Nephron progenitor cell (in vitro differentiated cells): ENCODE measurements at regions not wholly inside any gene's neighbourhood (a gene's known extent, or its start where the extent isn't known, plus 50 kb on each side); places are given as distances from the start of the nearest gene placed in this dataset.

ENCODE experiments used
- DNase-seq: peaks from one replicate; pipeline ENCODE4 v3.0.0; 2021
- H3K27ac Mint-ChIP-seq: 2 replicates; pipeline ENCODE4 v1.8.0; 2021; ENCODE audit warnings: mild to moderate bottlenecking, moderate library complexity, mixed read lengths
- H3K27me3 Mint-ChIP-seq: 2 replicates; pipeline ENCODE4 v1.8.0; 2021; ENCODE audit warnings: mild to moderate bottlenecking, low read depth, mixed read lengths; ENCODE audit not compliant: poor library complexity
- H3K36me3 Mint-ChIP-seq: 2 replicates; pipeline ENCODE4 v1.8.0; 2021; ENCODE audit warnings: low read depth, mixed read lengths
- H3K4me1 Mint-ChIP-seq: 2 replicates; pipeline ENCODE4 v1.8.0; 2021; ENCODE audit warnings: mixed read lengths
- H3K4me3 Mint-ChIP-seq: 2 replicates; pipeline ENCODE4 v1.8.0; 2021; ENCODE audit warnings: mild to moderate bottlenecking, moderate library complexity, mixed read lengths
- H3K9me3 Mint-ChIP-seq: 2 replicates; pipeline ENCODE4 v1.8.0; 2021; ENCODE audit warnings: mild to moderate bottlenecking, moderate library complexity, mixed read lengths
- TF ChIP-seq, protein P1 (sequence below): fragments of 200-600 bp; sonication (generic); IDR thresholded peaks from 2 replicates; pipeline ENCODE4 v1.5.0; 2021; ENCODE audit warnings: antibody characterized with exemption

DNA sequence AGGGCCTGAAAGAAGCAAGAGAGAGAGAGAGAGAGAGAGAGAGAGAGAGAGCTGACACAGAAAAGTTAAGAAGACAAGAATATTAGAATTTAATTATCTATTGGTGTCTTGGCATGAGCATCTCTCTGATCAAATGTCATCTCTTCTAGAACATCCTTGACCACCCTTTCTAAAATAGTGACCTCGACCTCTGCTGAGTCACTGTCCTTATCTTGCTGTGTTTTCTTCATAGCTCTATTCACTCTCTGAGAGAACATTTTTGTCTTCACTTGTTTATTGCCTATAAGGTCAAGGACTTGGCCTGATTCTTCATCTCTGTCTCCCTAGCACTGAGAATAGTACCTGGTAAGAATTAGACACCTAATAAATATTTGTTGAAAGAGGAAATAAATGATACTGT, 383.8 kb upstream of the RPS23 start:
- Mint-ChIP-seq H3K27me3 (no peaks in the 10 kb centered on the region), H3K4me3 (no peak overlapping the region), H3K9me3 (no peaks in the 10 kb centered on the region), H3K27ac (no peak overlapping the region), H3K36me3 (no peaks in the 10 kb centered on the region), H3K4me1 (no peaks in the 10 kb centered on the region)
- TF ChIP-seq, protein P1, sequence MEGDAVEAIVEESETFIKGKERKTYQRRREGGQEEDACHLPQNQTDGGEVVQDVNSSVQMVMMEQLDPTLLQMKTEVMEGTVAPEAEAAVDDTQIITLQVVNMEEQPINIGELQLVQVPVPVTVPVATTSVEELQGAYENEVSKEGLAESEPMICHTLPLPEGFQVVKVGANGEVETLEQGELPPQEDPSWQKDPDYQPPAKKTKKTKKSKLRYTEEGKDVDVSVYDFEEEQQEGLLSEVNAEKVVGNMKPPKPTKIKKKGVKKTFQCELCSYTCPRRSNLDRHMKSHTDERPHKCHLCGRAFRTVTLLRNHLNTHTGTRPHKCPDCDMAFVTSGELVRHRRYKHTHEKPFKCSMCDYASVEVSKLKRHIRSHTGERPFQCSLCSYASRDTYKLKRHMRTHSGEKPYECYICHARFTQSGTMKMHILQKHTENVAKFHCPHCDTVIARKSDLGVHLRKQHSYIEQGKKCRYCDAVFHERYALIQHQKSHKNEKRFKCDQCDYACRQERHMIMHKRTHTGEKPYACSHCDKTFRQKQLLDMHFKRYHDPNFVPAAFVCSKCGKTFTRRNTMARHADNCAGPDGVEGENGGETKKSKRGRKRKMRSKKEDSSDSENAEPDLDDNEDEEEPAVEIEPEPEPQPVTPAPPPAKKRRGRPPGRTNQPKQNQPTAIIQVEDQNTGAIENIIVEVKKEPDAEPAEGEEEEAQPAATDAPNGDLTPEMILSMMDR, result no peak
- DNase-seq, result no peak

DNA sequence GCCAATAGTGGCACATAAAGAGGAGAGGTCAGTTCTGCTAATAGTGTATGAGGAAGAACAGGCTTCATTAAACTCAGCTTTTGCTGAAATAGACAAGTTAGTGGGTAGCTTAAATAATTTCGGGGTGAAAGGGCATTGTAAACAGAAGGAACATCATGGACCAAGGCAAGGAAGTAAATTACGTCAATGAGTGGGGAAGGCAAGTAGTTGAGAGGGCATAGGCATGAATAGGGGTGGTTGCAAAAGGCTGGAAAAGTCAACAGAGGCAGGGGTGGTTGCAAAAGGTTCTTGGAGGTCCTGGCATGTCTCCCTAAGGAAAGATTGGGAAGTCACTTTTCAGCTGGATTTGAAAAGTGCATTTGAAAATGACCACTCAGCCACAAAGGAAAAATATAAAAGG, 383.3 kb upstream of the RPS23 start:
- no peaks in the 10 kb centered on the region for H3K36me3 Mint-ChIP-seq
- DNase-seq, result no peak
- no peaks in the 10 kb centered on the region for H3K4me1 Mint-ChIP-seq
- no peaks in the 10 kb centered on the region for H3K27me3 Mint-ChIP-seq
- H3K9me3 Mint-ChIP-seq, result no peaks in the 10 kb centered on the region
- TF ChIP-seq, protein P1, result no peak
- no peak overlapping the region for H3K4me3 Mint-ChIP-seq
- H3K27ac Mint-ChIP-seq, result no peak overlapping the region

DNA sequence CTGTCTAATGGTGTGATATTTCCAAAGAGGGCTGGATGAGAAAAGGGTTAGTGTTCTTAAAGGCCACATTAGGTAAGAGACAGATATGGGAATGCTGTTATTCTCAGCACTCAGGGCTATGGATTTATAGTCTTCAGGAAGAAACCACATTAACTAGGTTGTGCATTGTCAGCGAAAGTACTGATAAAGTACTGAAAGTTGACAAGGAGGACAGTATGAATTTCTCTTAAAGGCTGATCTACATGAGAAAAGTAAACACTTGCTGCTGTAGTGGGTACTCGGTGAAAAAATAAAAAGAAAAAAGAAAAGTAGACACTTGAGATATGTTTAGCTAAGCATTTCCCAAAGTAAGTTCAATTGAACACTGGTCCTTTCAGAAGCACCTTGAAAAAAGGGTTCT, 381.0 kb upstream of the RPS23 start:
- no peak overlapping the region for H3K27ac Mint-ChIP-seq
- no peaks in the 10 kb centered on the region for H3K9me3 Mint-ChIP-seq
- no peaks in the 10 kb centered on the region for H3K36me3 Mint-ChIP-seq
- TF ChIP-seq, protein P1, result no peak
- no peak for DNase-seq
- H3K4me1 Mint-ChIP-seq, result peaks cover 8% of the 10 kb centered on the region
- H3K4me3 Mint-ChIP-seq, result no peak overlapping the region
- H3K27me3 Mint-ChIP-seq, result no peaks in the 10 kb centered on the region

DNA sequence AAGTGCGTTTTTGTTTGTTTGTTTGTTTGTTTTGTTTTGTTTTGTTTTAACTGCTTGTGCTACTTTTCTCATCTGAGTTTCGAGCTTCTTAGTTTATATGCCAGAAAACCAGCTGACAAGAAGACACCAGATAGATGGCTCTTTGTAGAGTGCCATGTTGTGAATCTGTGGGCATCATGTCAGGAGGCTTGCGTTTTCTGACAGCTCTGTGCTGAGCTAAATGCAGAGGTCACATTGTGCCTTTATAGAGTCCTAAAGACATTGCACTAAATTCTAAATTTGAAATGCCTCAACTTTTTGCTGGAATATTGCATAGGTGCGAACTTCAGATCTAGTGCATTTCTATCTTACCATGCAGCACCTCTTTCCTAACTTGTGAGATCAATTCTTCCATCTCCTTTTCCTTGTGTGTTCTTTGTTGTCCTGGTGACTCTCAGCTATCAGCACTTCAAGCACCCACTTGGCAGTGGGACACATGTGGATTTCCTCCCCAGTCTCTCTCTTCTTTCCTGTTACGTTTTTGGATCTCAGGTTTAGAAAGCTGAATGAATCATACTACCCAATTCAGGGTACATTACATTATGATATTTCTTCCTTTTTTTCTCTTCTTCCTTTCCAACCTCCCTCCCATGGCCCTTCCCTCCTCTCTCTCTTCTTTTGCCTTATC, 379.0 kb upstream of the RPS23 start:
- peaks cover 8% of the 10 kb centered on the region for H3K4me1 Mint-ChIP-seq
- DNase-seq, result no peak
- H3K36me3 Mint-ChIP-seq, result peaks cover 7% of the 10 kb centered on the region

DNA sequence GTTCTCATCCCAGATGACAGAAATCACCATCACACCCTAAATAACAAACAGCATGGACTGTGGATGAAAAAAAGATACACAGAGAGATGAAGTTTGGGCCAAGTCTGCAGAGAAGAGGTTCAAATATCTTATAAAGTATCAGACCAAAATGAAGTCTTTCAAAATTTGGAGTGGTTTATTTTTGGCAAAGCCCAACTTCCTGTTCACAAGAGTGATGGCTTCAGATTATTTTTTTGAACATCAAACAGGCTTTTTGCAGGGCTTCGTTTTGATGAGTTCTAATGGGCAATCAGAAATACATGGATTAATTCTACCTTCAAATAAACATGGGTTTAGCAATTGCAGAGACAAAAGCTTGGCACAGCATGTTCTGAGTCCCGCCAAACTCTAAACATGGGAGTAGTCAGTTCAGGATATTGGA, 378.2 kb upstream of the RPS23 start:
- peaks cover 11% of the 10 kb centered on the region for H3K9me3 Mint-ChIP-seq
- TF ChIP-seq, protein P1, result no peak
- H3K36me3 Mint-ChIP-seq, result peaks cover 7% of the 10 kb centered on the region
- no peaks in the 10 kb centered on the region for H3K27me3 Mint-ChIP-seq
- no peak for DNase-seq
- H3K4me3 Mint-ChIP-seq, result no peak overlapping the region
- no peak overlapping the region for H3K27ac Mint-ChIP-seq
- H3K4me1 Mint-ChIP-seq, result peaks cover 8% of the 10 kb centered on the region

More for the DNA sequence above, 379.0 kb upstream of the RPS23 start:
- Mint-ChIP-seq H3K9me3 (peaks cover 9% of the 10 kb centered on the region), H3K4me3 (no peak overlapping the region), H3K27me3 (no peaks in the 10 kb centered on the region), H3K27ac (peak overlapping the region; percentile 35)
- TF ChIP-seq, protein P1, result no peak

DNA sequence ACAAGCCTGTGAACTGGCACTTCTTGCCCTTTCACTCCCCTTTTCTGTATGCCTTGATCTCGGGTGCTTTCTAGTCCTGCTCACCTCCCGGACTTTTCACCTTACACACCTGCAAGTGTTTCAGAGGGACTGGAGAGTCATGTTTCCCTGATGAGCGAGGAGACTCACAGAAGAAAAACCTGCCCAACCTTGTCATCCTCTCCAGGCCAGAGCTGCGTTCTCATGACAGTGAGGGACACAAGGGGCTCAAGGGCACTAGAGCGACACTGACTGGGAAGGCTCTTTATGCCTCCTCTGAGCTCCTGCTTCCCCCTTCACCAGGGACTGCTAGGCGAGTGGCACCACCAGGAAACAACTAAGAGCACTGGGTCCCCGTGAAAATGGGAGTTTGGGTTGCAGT, 376.9 kb upstream of the RPS23 start:
- DNase-seq, result no peak
- Mint-ChIP-seq H3K4me3 (no peak overlapping the region), H3K4me1 (peaks cover 8% of the 10 kb centered on the region), H3K36me3 (peaks cover 7% of the 10 kb centered on the region), H3K27ac (peak overlapping the region; percentile 94), H3K9me3 (peaks cover 11% of the 10 kb centered on the region), H3K27me3 (no peaks in the 10 kb centered on the region)
- TF ChIP-seq, protein P1, result no peak
